SIG-M5 treated with dmso at 0.1 percent for 504 hours (cell line): ENCODE measurements at regions not wholly inside any gene's neighbourhood (a gene's known extent, or its start where the extent isn't known, plus 50 kb on each side); places are given as distances from the start of the nearest gene placed in this dataset.

Source experiments
- DNase-seq: peaks from one replicate; lab custom pipeline; 2025; ENCODE audit not compliant: unreplicated experiment; lab: John Stamatoyannopoulos, UW

DNA sequence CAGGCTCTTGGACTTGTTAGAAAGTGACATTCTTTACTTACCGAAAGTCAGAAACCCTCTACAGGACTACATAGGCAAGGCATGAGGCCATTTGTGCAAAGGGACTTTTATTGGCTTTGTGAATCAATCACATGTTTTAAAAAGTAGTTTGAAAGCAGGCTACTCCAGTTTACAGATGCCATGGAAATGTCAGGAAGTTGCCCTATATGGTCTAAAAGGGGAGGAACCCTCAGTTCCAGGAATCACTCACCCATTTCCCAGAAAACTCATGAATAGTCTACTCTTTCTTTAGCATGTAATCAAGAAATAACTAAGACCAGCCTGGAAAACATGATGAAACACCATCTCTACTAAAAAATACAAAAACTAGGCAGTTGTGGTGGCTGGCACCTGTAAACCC is 51.0 kb upstream of the MKRN3 start:
- no peak for DNase-seq

DNA sequence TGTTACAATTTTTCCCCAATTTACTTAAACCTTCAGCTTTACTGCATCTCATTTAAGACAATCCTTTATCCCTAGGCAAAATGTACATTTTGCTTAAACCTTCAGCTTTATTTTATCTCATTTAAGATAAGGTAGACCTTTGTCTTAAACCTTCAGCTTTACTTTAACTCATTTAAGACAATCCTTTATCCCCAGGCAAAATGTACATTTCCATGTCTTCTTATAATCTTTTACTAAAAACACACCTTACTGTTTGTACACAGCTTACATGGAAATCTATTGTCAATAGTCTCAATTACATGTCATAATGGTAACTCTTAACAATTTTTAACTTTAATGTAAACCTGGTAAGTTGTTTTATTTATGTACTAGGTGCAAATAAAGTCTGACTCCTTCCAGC is 58.7 kb upstream of the MKRN3 start:
- no peak for DNase-seq

DNA sequence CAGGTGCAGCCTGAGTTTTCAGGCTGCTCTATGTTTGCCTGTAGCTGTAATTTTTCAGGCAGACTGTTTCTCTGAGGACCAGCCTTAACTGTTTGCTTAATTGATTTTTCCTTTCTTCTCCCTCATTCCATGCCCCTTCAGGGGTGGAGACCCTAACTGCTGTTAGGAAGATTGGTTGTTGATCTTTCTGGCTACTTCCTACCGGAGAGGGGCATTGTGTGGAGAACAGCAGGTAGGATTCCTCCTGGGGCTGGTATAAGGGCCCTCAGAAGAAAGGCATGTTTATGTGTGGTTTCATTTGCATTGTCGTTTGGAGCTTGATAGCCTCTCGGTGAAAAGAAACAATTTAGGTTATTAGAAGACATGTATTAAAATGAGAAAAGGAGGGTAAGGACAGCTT is 56.9 kb upstream of the GOLGA6L2 start:
- no peak for DNase-seq

DNA sequence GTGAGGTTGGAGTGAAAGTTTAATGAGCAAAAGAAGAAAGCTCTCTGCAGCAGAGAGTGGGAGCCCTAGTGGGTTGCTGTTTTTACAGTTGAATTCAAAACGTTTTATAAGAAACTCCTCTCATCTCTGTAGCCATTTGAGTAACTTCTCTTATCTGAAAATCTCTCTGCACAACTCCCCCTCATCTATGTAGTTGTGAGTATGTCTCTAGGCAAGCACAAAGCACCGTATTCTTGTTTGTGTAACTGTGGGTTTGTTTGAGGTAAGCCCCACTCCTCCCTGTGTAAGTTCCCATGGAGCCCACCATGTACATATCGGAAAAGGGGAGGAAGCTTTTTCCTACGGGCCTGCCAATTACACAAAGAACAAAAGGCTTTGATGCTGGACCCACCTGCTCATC is 56.5 kb upstream of the GOLGA6L2 start:
- DNase-seq: no peak

DNA sequence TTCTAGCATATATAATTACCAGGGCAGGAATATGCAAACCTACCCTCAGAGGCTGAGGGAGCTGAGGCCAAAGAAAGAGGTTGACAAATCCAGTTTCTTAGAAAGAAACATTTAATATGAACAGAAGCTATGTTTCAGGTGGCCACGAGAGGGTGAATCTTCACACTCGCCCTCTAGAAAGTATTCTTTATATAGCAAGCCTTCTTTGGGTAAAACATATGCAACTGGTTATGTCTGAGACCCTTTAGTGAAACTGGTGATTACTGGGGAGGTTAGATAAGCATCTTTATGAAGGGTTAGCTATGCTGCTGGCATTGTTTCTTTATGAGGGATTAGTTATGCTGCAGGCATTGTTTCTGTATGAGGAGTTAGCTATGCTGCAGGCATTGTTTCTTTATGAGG is 50.7 kb upstream of the GOLGA6L2 start:
- DNase-seq: peak; percentile 1
